ENCODE measurements at regions not wholly inside any gene's neighbourhood (a gene's known extent, or its start where the extent isn't known, plus 50 kb on each side); places are given as distances from the start of the nearest gene placed in this dataset.

- no peak for DNase-seq (ENCODE audit: low read depth)
- TF ChIP-seq, protein P1, sequence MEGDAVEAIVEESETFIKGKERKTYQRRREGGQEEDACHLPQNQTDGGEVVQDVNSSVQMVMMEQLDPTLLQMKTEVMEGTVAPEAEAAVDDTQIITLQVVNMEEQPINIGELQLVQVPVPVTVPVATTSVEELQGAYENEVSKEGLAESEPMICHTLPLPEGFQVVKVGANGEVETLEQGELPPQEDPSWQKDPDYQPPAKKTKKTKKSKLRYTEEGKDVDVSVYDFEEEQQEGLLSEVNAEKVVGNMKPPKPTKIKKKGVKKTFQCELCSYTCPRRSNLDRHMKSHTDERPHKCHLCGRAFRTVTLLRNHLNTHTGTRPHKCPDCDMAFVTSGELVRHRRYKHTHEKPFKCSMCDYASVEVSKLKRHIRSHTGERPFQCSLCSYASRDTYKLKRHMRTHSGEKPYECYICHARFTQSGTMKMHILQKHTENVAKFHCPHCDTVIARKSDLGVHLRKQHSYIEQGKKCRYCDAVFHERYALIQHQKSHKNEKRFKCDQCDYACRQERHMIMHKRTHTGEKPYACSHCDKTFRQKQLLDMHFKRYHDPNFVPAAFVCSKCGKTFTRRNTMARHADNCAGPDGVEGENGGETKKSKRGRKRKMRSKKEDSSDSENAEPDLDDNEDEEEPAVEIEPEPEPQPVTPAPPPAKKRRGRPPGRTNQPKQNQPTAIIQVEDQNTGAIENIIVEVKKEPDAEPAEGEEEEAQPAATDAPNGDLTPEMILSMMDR (conservative IDR thresholded peaks at IDR 0.05; ENCODE audit: low read depth, low read length) = no peak
- H3K4me3 ChIP-seq (ENCODE audit: low read depth, low read length) = no peak overlapping the region
Observed at GRCh38 chr11:13104619-13105236, 95.6 kb downstream of the RASSF10 start.

DNA sequence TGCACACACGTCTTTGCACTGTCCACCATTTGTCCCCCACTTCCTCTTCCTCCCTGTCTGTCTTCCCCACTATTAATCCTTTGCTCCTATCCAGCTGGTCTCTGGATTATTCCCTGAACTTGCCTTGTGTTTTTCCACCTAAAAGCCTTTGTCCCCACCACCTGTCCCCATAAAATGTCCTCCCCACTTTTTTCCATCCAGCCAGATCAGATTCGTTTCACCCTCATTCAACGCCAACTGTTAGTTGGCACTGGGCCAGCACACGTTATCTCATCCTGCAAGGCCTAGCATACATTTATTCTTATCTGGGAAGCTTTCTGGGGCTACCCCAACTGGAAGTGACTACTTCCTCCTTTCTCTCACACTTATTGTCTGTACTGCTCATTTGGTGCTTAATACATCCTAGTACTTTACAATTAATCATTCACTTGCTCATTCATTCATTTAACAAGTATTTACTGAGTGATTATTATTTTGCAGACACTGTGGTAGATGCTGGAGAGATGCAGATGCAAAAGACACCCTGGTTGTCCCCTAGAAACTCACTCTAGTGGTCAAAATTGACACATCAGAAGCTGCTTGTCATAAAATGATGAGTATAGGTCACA, 96.2 kb downstream of the RASSF10 start:
- H3K4me3 ChIP-seq (ENCODE audit: low read depth, low read length) = no peak overlapping the region
- TF ChIP-seq, protein P1 (conservative IDR thresholded peaks at IDR 0.05; ENCODE audit: low read depth, low read length) = no peak
- no peak for DNase-seq (ENCODE audit: low read depth)

DNA sequence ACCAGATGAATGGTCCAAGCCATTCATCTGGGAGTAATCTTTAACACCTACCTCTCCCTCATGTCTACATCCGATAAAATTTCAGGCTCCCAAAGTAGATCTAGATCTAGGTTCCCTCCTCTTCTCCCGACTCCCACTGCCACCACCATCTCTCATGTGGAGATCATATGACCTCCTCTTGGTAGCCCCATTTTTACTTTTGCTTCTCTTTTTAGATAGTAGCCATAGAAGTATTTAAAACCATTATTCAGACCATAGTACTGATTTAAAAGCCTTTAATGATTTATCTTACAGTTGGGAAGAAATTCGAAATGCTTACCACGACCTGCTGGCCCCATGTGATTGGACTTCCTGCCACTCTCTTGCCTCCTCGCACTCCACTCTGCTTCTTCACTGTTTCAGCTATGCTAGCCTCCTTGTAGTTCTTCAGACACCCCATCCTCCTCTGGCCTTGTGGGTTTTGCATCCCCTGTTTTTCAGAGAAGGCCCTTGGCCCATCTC, 98.5 kb downstream of the RASSF10 start:
- H3K4me3 ChIP-seq (ENCODE audit: low read depth, low read length) = no peak overlapping the region
- no peak for DNase-seq (ENCODE audit: low read depth)
- TF ChIP-seq, protein P1 (conservative IDR thresholded peaks at IDR 0.05; ENCODE audit: low read depth, low read length) = no peak

DNA sequence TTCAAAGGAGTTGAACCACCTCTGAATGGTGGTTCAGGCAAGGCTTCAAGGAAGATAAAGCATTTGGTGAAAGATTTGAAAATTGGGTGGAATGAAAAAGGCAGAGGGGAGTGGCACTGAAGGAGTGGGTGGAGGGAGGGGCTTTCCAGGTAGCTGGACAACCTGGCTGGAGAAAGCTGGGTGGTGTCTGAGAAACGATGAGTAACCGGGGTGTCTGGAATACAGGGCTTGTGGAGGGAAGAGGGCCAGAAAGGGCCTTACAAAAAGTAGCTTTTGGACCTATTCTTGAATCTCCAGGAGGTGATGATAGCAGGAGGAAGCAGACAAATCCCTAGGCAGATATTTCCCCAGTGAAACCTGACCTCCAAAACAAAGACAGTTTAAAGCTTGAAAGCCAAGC, 99.3 kb downstream of the RASSF10 start:
- TF ChIP-seq, protein P1 (conservative IDR thresholded peaks at IDR 0.05; ENCODE audit: low read depth, low read length) = no peak
- DNase-seq (ENCODE audit: low read depth) = no peak
- H3K4me3 ChIP-seq (ENCODE audit: low read depth, low read length) = no peak overlapping the region

- DNase-seq (ENCODE audit: low read depth) = no peak
- TF ChIP-seq, protein P1 (conservative IDR thresholded peaks at IDR 0.05; ENCODE audit: low read depth, low read length) = no peak
- H3K4me3 ChIP-seq (ENCODE audit: low read depth, low read length) = no peak overlapping the region
Observed at GRCh38 chr11:13109616-13110015, 100.5 kb downstream of the RASSF10 start.

DNA sequence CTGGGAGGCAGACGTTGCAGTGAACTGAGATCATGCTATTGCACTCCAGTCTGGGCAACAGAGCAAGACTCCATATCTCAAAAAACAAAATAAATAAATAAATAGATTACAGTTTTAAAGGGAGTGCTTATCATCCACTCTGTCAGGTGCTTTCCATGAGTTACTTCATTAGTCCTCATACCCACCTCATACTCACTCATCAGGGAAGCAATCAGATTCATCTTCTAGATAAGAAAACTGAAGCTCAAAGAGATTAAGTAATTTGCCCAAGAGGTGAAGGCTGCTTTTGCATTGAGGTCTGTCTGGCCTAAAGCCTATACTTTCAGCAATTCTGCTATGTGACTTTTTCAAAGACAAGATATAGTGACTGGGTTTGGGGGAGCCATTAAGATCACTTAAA, 101.0 kb downstream of the RASSF10 start:
- no peak for DNase-seq (ENCODE audit: low read depth)
- TF ChIP-seq, protein P1 (conservative IDR thresholded peaks at IDR 0.05; ENCODE audit: low read depth, low read length) = no peak
- H3K4me3 ChIP-seq (ENCODE audit: low read depth, low read length) = no peak overlapping the region

Data from epithelial cell of proximal tubule (primary cell).